GM21390 (cell line): ENCODE measurements at regions not wholly inside any gene's neighbourhood (a gene's known extent, or its start where the extent isn't known, plus 50 kb on each side); places are given as distances from the start of the nearest gene placed in this dataset.

Experiments used
- ATAC-seq: cut with Tn5 transposase; IDR thresholded peaks from one replicate; pipeline ENCODE4 v1.9.1; 2021; ENCODE audit not compliant: unreplicated experiment

- no peak for ATAC-seq
Observed at GRCh38 chr7:31455844-31456243, 58.0 kb upstream of the ITPRID1 start.

DNA sequence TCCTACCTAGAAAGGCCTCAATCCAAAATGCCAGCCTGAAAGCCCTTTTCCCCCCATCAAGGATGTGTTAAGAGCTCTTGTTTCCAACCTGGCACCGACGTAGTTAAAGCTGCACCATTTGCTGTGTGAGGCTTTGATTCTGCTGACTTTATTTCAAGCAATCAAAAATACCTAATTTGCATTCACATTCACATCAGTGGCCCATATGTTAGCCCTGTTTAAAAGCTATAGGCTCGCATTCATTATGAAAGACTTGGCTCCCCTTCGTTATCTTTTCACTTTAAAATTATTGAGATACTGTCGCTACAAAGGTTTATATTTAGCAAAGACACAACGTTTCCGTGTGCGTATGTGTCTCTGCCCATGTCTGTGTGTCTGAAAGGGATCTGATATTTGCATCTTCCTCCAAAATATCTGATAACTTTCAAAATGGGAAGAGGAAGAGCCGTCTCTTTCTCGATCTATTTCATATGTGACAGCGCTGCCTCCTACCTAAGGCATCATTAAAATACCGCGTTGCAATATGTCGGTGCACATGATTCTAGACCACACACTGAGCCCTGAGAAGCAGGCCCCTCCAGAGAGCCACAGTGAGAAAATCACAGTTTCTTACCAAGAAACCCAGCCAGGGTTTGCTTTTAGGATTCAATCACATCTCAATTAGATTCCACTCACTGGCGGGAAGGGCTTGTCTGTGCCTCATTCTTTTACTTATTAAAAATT is 57.1 kb upstream of the ITPRID1 start:
- ATAC-seq: no peak

GRCh38 chr7:31457551-31457950 is 56.3 kb upstream of the ITPRID1 start:
- no peak for ATAC-seq

- no peak for ATAC-seq
Observed at GRCh38 chr7:31458203-31458602, 55.7 kb upstream of the ITPRID1 start.

GRCh38 chr7:31462636-31463035 is 51.3 kb upstream of the ITPRID1 start:
- ATAC-seq: no peak
